22Rv1 (cell line): ENCODE measurements at regions not wholly inside any gene's neighbourhood (a gene's known extent, or its start where the extent isn't known, plus 50 kb on each side); places are given as distances from the start of the nearest gene placed in this dataset.

ENCODE experiments used
- CTCF ChIP-seq: fragments of 450-650 bp; IDR thresholded peaks from 2 replicates; pipeline ENCODE4 v1.5.1; 2017; ENCODE audit warnings: mild to moderate bottlenecking
- ZFX ChIP-seq: fragments of 450-650 bp; IDR thresholded peaks from 2 replicates; pipeline ENCODE4 v1.6.1; 2017; ENCODE audit warnings: antibody characterized with exemption, borderline replicate concordance

- TF ChIP-seq CTCF: no peak
- TF ChIP-seq ZFX: no peak
These were observed 527.4 kb downstream of the MID1IP1 start for GRCh38 chrX:39328661-39329060.
